Fibroblast of gingiva (primary cell): ENCODE measurements at regions not wholly inside any gene's neighbourhood (a gene's known extent, or its start where the extent isn't known, plus 50 kb on each side); places are given as distances from the start of the nearest gene placed in this dataset.

ENCODE experiments used
- DNase-seq: peaks from one replicate; pipeline ENCODE4 v3.0.0-alpha.2; 2011; ENCODE audit warnings: low read depth

DNA sequence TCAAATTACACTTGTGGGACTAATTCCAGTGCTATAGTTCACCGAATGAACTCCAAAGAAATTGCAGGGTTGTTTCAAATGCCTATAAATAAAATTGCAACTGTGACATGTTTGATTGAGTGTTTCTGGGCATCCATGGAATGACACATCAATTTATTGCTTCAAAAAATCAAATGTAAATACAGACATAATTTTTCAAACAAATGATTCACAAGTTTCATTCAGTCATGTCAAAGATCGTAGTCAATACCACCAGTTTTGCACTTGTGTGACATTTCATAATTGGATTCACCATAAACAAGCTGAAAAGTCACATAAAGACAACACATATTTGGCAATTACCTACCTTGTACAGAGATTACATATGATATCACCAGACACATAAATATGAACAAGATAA is 350.8 kb downstream of the CDH2 start:
- no peak for DNase-seq

DNA sequence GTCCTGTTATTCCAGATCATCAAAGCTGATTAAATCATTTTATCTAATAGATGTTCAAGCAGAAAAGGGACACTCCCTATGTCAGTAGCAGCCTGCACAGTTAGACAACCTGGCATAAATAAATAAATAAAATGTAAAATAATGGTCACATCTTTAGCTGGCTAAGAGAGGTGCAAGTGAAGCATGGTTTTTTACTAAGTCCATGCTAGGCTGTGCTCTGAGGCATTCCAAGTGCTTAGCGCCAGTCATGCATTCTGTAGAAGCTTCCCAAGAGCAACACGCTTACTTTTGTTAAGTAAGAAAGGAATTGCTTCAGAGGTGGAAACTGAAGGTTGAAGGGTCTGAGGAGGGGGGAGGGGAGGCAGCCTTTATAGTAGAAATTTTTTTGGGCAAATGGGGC is 351.2 kb downstream of the CDH2 start:
- no peak for DNase-seq

DNA sequence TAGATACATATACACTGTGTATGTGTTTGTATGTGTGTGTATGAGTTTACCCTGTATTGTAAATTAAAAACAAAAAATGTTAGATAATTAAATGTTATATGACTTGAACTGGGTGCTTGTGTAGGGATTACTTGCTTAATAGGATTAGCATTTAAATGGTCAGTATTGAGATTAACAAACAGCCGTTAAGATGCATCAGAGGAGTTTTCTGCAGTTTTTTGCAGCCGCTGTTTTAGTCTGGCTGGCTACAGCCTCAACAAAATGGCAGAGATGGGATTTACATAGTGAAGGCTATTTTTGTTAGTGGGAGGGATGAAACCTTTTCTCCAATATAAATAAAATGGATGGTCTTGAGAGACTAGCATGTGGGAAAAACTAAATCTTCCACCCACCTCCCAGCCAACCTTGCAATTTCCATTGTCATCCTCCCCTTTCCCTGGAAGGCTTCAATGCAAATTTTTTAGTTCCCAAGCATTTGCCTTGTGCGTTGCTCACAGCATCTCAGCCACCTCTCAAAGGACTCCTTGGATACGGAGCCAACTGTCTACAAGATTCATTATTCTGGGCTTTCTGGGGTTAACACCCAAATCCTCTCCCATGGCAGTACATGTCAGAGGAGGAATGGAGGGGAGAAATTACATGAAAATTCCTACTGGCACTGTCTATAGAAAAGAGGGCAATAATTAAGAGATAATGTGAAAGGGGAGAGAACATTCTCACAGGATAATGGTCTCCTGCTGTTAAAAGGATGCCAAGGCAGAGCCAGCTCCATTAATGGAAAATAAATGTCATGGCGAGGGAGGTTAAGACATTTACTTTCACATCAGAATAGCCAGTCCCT is 351.9 kb downstream of the CDH2 start:
- no peak for DNase-seq

DNA sequence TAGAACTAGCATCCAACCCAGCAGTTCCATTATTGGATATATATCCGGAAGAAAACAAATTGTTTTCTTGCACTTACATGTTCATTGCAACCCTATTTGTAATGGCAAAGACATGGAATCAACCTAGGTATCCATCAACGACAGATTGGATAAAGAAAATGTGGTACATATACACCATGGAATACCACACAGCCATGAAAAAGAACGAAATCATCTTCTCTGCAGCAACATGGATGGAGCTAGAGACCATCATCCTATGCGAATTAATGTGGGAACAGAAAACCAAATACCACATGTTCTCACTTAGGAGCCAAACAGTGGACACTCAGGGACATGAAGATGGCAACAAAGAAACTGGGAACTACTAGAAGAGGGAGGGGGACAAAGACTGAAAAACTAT is 352.7 kb downstream of the CDH2 start:
- no peak for DNase-seq

DNA sequence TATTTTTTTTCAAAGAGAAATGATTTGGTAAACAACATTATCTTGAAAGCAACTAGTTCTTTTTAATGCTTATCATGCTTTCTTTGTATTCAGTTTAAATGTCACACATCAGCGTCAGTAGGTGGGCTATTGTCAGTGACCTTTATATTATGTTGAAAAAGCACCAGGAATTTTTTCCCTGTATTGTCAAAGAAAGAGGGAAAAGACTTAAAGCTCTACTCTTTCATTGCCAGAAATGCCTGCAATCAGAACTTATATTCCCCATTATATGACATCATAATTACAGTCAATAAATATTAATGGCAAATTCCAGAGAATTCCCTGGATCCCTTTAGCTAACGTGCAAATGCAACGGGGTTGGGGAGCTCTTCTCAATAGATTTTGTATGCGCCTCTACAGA is 353.9 kb downstream of the CDH2 start:
- DNase-seq: no peak

DNA sequence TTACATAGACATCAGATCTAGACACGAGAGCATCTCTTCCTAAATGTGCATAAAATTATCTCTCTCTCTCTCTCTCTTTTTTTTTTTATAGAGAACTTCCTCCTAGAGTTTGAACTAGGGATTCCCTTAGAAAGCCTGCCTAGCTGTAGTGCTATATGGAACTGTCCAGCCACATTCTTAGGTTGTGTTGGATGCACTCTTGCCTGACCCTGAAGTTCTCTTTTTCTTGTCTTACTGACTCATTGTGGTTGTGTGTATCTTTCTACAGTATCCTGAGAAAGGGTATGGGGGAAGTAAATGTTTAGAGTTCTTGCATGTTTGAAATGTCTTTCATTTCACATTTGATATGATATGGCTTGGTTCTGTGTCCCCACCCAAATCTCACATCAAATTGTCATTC is 368.2 kb downstream of the CDH2 start:
- no peak for DNase-seq

DNA sequence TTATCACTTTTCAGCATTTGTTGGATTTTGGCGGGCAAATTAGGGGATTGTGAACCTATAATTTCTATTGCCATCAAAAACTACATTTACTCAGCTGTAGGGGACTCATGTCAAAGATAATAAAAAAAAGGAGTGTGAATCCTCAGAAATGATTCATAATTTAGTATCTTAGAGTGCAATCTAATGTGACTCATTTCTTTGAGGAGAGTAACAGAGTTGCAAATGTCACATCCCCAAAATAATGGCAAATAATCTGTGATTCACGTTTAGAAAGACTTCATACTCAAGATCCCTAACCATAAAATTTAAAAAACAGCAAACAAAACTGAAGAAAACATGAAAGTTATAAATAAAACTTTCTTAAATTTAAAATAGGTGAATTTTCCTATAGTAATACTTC is 373.0 kb downstream of the CDH2 start:
- no peak for DNase-seq

DNA sequence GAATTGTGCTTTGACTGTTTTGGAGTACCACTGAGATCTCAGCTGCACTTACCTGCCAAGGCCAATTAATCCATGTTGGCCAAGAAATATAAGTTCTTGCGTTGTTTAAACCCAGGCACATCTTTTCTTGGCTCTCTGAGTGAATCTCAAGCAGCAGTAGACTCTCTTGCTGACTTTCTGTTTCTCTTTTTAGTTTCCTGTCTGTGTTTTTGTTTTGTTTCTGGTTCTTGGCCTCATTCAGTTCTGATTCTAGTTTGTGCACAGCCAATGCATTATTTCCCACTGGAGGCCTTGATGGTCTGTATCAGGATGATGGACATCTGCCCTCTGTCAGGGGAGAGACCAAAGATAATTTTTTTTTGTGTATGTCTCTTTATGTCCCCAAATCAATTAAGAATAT is 379.4 kb downstream of the CDH2 start:
- no peak for DNase-seq

DNA sequence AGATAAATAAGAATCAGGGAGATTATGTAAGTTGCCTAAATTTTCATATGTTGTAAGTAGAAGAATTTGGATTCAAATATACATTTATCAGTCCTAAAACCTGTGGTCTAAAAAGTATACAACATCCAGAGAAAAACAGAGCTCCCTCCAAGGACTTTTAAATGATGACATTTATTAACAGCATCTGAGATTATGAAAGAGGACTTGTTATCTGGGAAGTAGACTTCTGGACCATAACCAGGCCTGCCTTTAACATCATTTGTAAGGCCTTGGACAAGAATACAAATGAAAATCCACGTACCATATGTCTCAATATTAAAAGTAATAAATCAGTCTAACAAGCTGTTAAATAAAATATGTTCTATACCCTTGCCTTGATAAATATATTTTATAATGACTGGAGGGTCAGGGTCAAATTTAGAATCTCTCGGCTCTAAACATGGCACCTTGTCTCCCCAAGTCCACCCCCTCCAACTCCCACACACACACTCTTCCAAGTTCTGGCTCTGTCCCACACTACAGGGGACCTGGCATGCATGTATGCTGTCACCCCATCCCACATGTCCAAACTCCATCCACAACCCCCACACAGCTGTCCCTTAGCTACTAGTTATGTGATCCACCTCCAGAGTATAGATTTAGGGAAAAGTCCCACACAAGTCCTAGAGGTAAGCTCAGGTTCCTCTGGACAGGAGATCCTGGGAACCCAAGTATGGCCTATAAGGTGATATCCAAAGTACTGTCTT is 382.6 kb downstream of the CDH2 start:
- no peak for DNase-seq

DNA sequence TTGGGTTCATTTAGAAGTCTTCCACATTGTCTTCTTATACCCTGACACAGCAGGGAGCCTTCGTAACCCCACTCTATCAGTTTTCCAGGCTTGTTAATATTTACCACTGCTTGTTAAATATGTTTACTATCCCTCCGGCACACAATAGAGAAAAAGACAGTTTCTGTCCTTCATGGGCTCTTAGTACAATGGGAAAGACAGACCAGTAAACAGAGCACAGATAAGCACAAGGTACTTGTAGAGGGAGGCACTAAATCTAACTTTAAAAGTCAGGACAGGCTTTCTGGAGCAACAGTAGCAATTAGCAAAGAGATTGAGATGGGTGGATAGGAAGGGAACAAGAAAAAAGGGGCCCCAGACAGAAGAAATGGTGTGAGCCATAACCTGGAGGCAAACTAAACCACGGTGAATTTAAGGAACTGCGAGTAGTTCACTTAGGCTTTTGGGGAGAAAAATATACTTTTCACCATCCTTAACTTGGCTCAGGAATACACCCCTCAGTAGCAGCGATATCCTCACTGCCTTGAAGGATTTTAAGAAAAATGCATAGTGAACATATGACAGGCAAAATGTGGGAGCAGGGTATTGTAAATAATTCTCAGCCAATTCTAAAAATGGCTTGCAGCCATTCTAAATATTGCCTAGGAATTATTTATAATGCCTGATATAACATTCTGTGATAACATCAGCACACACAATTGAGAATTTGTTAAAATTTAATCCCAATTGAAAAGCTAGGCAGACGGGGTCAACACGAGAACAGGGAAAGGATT is 383.7 kb downstream of the CDH2 start:
- DNase-seq: no peak

DNA sequence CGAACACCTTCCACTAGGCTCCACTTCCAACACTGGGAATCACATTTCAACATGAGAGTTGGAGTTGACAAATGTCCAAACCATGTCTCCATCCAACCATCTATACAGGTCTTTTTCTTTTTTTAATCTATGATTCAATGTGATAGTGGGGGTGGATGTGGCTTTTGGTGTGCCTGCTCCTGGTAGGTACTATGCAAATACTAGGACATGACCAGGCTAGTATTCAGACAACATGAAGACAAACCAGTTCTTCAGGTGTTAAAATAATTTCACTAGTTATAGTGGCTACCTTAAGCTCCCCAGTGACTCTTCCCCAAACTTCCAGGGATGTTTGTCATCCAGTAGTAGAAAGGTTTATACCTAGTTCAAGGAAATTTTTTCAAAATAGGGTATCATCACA is 387.5 kb downstream of the CDH2 start:
- no peak for DNase-seq

DNA sequence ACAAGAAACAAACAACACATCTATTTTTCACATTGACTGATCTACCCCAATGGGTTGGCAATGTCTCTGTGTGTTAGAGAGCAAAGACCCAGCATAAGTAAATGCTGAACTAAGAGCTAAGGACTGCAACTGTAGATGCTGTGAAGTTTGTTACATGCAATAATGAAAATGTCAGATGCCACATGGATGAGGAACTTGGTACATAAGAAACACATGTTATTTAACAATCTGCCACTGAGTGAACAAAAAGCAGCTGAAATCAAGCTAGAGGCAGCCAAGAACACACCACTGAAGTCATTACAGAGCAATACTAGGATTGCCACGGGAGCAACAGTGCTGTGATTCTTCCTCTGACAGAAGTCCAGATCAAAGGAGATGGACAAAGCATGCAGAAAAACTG is 389.4 kb downstream of the CDH2 start:
- peak; percentile 15 for DNase-seq

DNA sequence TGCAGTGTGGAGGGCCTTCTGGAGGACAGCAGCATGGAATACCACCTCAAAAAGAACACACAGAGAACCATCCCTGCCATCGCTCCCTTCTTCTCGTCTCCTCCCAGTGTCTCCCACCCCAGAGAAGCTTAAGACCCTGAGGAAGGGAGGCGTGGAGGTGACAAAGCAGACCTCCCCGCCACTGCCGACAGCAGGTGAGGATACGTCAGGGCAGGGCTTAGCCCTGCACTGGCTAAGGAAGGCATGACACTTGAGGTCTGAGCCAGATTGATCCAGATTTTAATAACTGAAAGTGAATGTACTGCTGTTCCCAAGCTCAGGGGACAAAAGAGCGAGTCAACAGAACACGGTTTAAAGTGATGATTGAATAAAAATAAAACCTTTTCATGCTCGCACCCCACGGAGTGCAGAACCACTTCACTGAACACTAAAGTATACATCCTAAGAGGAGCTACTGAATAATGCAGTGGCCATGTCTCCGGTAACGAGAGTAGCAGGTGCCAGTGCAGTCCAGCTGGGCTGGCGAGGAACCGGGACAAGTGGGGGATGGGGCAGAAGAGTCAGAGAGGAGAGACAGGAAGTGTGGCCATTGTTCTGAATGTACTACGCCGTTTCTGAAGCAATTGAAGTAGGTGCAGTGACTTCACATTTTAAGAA is 391.0 kb downstream of the CDH2 start:
- DNase-seq: no peak

DNA sequence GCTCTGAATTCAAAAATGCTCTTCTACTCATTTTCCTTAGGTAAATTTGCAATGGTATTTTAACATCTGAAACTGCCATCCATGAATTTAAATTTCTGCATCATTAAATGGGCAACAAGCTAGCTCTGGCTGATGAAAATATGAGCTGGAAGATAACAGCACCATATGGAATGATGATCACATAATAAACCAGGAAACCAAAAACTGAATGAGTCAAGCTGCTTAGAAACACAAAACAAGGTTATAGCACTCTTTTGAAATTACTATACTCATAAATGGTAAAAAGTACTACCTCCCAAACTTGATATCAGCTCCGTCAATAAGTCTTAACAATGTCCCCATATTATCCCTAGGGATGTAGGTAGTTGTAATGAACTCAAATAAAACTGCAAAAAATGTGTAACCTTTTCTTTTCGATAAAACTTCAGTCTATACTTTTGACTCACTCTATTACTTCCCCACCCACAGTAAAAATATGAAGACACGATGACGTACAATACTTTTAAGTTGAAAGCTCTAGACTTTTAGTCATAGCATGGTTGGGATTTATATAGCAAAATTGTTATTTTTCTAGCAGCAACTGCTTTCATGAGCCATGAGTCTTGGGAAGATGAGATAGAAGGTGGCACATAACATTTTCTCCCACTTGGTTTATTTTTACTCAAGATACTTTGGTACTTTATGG is 396.7 kb downstream of the CDH2 start:
- DNase-seq: no peak

DNA sequence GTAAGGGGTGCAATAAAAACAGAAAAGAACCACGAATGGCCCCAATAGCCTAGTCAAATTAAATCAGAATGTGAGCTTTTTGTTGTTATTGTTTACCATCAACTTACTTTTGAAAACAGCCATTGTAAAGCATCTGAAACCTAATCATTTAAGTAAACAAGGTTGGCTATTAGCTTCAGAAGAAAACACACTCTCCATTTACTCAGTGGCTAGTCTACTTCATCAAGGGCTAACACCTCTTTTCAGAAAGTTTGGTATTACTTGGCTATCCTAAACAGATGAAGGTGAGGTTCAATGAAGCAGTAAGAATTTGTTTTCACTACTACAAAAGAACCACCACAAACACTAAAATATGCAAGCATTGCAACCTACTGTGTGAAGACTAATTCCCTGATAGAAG is 398.0 kb downstream of the CDH2 start:
- DNase-seq: no peak

DNA sequence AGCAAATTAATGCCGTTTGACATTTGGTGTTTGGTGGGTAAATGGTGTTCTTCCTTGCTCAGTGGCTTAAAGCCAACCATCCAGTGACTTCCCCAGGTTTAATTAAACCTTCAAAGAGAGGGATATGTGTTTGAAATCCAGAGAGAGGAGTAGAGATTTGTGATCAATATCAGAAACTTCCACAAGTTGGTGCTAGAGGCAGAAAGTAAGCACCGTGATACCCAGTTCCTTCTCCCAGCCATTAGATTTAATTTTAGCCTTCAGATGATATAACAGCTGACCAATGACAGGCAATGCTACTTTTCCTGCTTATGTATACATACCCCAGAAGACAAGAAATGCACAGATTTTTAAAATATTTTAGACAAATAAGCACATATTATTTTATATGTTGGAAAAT is 398.5 kb downstream of the CDH2 start:
- DNase-seq: no peak

DNA sequence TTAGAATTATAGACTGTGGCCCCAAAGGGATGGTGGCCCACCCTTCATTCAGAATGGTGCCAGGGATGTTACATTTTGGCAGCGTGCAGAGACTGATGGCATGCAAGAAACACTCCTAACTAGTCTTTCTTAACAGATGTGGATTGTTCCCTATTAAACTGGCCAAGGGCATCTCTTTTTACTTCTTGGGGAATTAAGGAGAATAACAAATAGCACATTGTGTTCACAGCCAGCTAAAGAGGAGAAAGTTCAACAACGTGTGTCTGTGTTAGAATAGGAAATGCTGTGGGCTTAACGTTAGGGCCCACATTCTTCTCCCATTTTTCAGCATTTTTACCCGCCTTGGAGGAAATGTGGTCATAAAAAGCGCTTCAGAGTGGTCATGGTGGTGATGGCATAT is 404.8 kb downstream of the CDH2 start:
- DNase-seq: no peak

DNA sequence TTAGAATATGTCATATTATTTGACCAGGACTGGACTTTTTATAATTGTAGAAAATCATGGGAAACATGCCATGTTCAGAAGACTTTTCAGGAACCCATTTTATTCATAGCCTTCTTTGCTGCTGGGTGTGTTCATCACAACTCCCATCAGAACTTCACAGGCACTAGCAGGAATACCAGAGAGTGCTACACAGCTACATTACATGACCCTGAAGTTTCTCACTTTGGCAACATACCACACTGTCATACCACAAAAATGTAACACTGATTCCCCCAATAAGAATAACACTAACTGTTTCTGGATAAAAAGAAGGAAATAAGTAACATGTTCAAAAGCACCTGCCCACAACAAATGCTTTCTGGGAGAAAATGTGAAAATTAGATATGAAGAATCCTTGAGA is 405.4 kb downstream of the CDH2 start:
- no peak for DNase-seq

DNA sequence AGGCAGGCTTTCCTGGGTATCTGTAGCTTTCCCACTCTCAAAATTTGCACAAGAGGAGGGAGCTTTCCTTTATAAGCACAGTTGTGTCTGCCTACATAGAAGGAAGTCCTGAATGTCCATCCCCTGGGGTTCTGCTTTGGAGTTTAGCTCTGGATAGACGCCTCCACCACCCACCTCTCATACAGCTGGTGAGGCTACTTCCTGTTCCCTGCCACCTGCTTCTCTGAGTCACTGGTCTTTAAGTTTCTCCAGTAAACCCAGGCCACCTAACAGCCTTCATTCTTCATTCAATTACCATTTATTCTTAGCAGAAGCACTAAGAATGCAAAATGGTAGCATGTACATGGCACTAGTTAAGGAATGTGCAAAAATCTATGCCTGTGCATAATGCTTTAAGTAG is 407.8 kb downstream of the CDH2 start:
- no peak for DNase-seq

DNA sequence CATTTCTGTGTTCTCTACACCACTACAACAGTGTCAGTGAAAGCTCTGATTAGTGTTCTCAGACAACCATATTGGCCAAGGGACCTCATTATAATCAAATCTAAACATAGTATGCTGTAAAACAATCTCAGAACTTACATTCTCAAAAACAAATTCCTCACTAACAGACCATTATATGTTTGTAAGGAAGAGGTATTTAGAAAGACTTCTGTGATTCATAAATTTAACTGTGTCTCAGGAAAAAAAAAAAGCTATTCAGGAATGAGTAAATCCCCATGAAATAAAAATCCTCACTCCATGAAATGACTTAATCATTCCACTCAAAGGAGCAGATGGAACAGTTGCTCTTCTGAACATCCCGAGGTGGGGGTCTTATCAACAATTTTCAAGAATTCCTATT is 413.0 kb downstream of the CDH2 start:
- no peak for DNase-seq

DNA sequence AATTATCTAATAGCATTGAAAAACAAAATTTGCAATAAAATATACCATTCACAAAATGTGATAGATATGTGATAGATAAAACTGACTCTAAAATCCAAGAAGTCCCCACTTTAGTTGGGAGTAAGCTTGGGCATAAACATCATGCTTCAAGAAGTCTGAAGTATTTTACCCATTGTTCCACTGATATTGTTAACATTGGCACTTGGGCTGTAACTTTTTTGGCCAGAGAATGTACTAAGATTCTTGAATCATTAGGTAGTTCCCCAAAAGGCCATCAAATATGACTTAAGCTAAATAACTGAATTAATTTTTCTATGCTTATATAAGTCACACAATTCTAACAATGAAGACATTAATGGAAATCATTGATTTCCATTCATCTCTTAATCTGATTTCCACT is 413.6 kb downstream of the CDH2 start:
- no peak for DNase-seq

DNA sequence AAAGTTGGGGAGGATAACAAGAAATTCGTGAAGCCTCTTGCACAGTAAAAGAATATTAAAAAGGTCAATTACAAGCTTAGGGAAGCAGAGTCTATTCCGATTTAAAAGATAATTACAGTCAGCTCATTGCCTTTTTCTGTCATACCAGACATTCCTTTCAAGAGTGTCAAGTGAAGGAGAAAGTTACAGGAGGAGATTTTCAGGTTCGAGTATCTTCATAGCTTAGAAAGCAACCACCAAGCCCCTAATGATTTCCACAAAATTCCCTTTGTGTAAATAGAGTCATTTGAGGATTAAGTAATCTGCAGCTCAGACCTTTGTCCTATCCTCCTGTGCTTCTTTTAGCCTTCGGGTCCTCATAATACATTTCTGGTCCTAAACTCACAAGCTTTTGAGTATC is 414.9 kb downstream of the CDH2 start:
- no peak for DNase-seq
